ENCODE measurements at regions not wholly inside any gene's neighbourhood (a gene's known extent, or its start where the extent isn't known, plus 50 kb on each side); places are given as distances from the start of the nearest gene placed in this dataset.

- no peak for DNase-seq (ENCODE audit: extremely low spot score)
- ChIA-PET CTCF (no interaction called here), POLR2A (no interaction called here)
- TF ChIP-seq CTCF (IDR thresholded peaks at IDR 0.05; ENCODE audit: control extremely low read depth, extremely low read depth, low read depth, missing control alignments) = no peak
Observed at GRCh38 chr1:229042482-229042881, 228.4 kb upstream of the RAB4A start.

DNA sequence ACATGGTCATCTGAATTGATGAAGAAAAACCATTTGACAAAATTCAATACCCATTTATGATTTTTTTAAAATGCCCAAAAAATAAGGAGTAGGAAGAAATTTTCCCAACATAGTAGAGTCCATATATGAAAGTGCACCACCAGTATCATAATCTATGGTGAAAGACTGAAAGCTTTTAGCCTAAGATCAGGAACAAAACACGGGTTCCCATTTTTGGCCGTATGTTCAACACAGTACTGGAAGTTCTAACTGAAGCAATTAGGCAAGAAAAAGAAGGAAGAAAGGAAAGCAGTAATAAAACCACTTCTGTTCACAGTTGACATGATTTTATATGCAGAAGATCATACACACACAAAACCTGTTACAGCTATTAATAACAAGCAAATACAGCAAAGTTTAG, 227.8 kb upstream of the RAB4A start:
- ChIA-PET CTCF (no interaction called here), POLR2A (no interaction called here)
- no peak for TF ChIP-seq CTCF (IDR thresholded peaks at IDR 0.05; ENCODE audit: control extremely low read depth, extremely low read depth, low read depth, missing control alignments)
- DNase-seq (ENCODE audit: extremely low spot score) = no peak

- DNase-seq (ENCODE audit: extremely low spot score) = no peak
- CTCF ChIA-PET = no interaction called here
- POLR2A ChIA-PET = no interaction called here
- TF ChIP-seq CTCF (IDR thresholded peaks at IDR 0.05; ENCODE audit: control extremely low read depth, extremely low read depth, low read depth, missing control alignments) = no peak
Observed at GRCh38 chr1:229046251-229046853, 224.6 kb upstream of the RAB4A start.

- no peak for DNase-seq (ENCODE audit: extremely low spot score)
- POLR2A ChIA-PET = no interaction called here
- CTCF ChIA-PET = interaction anchor here (1.7 kb wide), 1 partner anchor 11 kb away, joined by 5 read pairs; no protein-coding TSS in a partner anchor
- TF ChIP-seq CTCF (IDR thresholded peaks at IDR 0.05; ENCODE audit: control extremely low read depth, extremely low read depth, low read depth, missing control alignments) = no peak
Observed at GRCh38 chr1:229047161-229047839, 223.6 kb upstream of the RAB4A start.

- TF ChIP-seq CTCF (IDR thresholded peaks at IDR 0.05; ENCODE audit: control extremely low read depth, extremely low read depth, low read depth, missing control alignments) = no peak
- POLR2A ChIA-PET = no interaction called here
- no peak for DNase-seq (ENCODE audit: extremely low spot score)
- CTCF ChIA-PET = interaction anchor here (1.7 kb wide), 1 partner anchor 10 kb away, joined by 5 read pairs; no protein-coding TSS in a partner anchor
Observed at GRCh38 chr1:229047840-229048620, 222.9 kb upstream of the RAB4A start.

DNA sequence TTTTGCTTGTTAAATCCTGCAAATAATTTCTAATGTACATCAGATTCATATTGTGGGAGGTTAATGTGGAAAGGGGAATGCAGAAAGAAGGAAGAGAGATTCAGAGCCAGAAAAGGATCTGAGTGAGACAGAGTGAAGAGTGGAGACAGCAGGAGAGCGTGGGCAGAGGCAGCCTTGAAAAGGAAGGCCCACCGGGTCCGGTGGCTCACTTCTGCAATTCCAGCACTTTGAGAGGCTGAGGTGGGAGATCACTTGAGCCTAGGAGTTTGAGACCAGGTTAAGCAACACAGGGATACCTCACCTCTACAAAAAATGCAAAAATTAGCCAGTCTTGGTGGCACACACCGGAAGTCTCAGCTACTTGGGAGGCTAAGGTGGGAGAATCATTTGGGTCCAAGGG, 222.0 kb upstream of the RAB4A start:
- CTCF ChIA-PET = interaction anchor here (1.7 kb wide), 2 partner anchors 10 to 19 kb away, joined by 5 to 6 read pairs; no protein-coding TSS in a partner anchor
- no peak for TF ChIP-seq CTCF (IDR thresholded peaks at IDR 0.05; ENCODE audit: control extremely low read depth, extremely low read depth, low read depth, missing control alignments)
- POLR2A ChIA-PET = no interaction called here
- DNase-seq (ENCODE audit: extremely low spot score) = no peak
